ENCODE measurements at regions not wholly inside any gene's neighbourhood (a gene's known extent, or its start where the extent isn't known, plus 50 kb on each side); places are given as distances from the start of the nearest gene placed in this dataset.

- H3K9me3 ChIP-seq: no peaks in the 10 kb centered on the region
- H3K27me3 ChIP-seq: no peaks in the 10 kb centered on the region
- DNase-seq (ENCODE audit: low spot score in 2 of 2): no peak
- H3K4me1 ChIP-seq: no peaks in the 10 kb centered on the region
- H3K36me3 ChIP-seq: no peaks in the 10 kb centered on the region
- H3K27ac ChIP-seq: no peak overlapping the region
- intact Hi-C loops (cut with DNase I; ENCODE audit: low total_unique reads): no loop called here
- TF ChIP-seq POLR2AphosphoS5 (IDR thresholded peaks at IDR 0.05) (no peak), CTCF (IDR thresholded peaks at IDR 0.05) (no peak), POLR2A (IDR thresholded peaks at IDR 0.05) (no peak)
- no peak overlapping the region for H3K4me3 ChIP-seq
Measured at GRCh38 chr13:105863300-105863920, 672.1 kb downstream of the EFNB2 start.

GRCh38 chr13:105848494-105848893 lies 687.0 kb downstream of the EFNB2 start:
- Histone ChIP-seq H3K36me3 (no peaks in the 10 kb centered on the region), H3K4me3 (no peak overlapping the region), H3K27ac (no peak overlapping the region), H3K9me3 (no peaks in the 10 kb centered on the region), H3K27me3 (no peaks in the 10 kb centered on the region), H3K4me1 (no peaks in the 10 kb centered on the region)
- TF ChIP-seq POLR2A (IDR thresholded peaks at IDR 0.05): no peak
- TF ChIP-seq CTCF (IDR thresholded peaks at IDR 0.05): no peak
- no peak for TF ChIP-seq POLR2AphosphoS5 (IDR thresholded peaks at IDR 0.05)
- DNase-seq (ENCODE audit: low spot score in 2 of 2): no peak
- intact Hi-C loops (cut with DNase I; ENCODE audit: low total_unique reads): no loop called here

- Histone ChIP-seq H3K9me3 (no peaks in the 10 kb centered on the region), H3K27me3 (no peaks in the 10 kb centered on the region), H3K36me3 (no peaks in the 10 kb centered on the region), H3K27ac (peak overlapping the region in 1 of 2 donors; percentile 7), H3K4me1 (no peaks in the 10 kb centered on the region), H3K4me3 (no peak overlapping the region)
- no peak for TF ChIP-seq CTCF (IDR thresholded peaks at IDR 0.05)
- TF ChIP-seq POLR2A (IDR thresholded peaks at IDR 0.05): no peak
- TF ChIP-seq POLR2AphosphoS5 (IDR thresholded peaks at IDR 0.05): no peak
- intact Hi-C loops (cut with DNase I; ENCODE audit: low total_unique reads): no loop called here
- DNase-seq (ENCODE audit: low spot score in 2 of 2): no peak
Measured at GRCh38 chr13:105847527-105848291, 687.8 kb downstream of the EFNB2 start.

GRCh38 chr13:105846923-105847322 lies 688.5 kb downstream of the EFNB2 start:
- no peak for TF ChIP-seq POLR2AphosphoS5 (IDR thresholded peaks at IDR 0.05)
- Histone ChIP-seq H3K27me3 (no peaks in the 10 kb centered on the region), H3K36me3 (no peaks in the 10 kb centered on the region), H3K9me3 (no peaks in the 10 kb centered on the region), H3K4me3 (no peak overlapping the region), H3K4me1 (no peaks in the 10 kb centered on the region), H3K27ac (no peak overlapping the region)
- intact Hi-C loops (cut with DNase I; ENCODE audit: low total_unique reads): no loop called here
- DNase-seq (ENCODE audit: low spot score in 2 of 2): no peak

- Histone ChIP-seq H3K4me1 (no peaks in the 10 kb centered on the region), H3K36me3 (no peaks in the 10 kb centered on the region), H3K27me3 (no peaks in the 10 kb centered on the region), H3K4me3 (no peak overlapping the region), H3K9me3 (no peaks in the 10 kb centered on the region), H3K27ac (no peak overlapping the region)
- DNase-seq (ENCODE audit: low spot score in 2 of 2): no peak
- intact Hi-C loops (cut with DNase I; ENCODE audit: low total_unique reads): no loop called here
- TF ChIP-seq POLR2A (IDR thresholded peaks at IDR 0.05): no peak
- TF ChIP-seq POLR2AphosphoS5 (IDR thresholded peaks at IDR 0.05): no peak
- no peak for TF ChIP-seq CTCF (IDR thresholded peaks at IDR 0.05)
Measured at GRCh38 chr13:105841286-105841685, 694.2 kb downstream of the EFNB2 start.

All from breast epithelium (tissue), 4 donors.